B cell (primary cell): ENCODE measurements at regions not wholly inside any gene's neighbourhood (a gene's known extent, or its start where the extent isn't known, plus 50 kb on each side); places are given as distances from the start of the nearest gene placed in this dataset.

Experiments used
- CTCF ChIP-seq: fragments of 200-600 bp; IDR thresholded peaks from one replicate; pipeline ENCODE4 v1.8.0; 2022; ENCODE audit warnings: antibody characterized with exemption, mild to moderate bottlenecking
- EZH2 ChIP-seq: IDR thresholded peaks from 2 replicates; pipeline ENCODE4 v1.6.1; 2012; ENCODE audit warnings: borderline replicate concordance, low read depth, mild to moderate bottlenecking, moderate library complexity, low read length; ENCODE audit not compliant: insufficient read depth, poor library complexity, severe bottlenecking

GRCh38 chr13:89749888-89750287 is 1597.6 kb upstream of the MIR17HG start:
- TF ChIP-seq CTCF: no peak
- TF ChIP-seq EZH2: no peak
